Prostate gland (tissue), 2 donors: ENCODE measurements at regions not wholly inside any gene's neighbourhood (a gene's known extent, or its start where the extent isn't known, plus 50 kb on each side); places are given as distances from the start of the nearest gene placed in this dataset.

ENCODE experiments used
- DNase-seq: peaks from one replicate; pipeline ENCODE4 v3.0.0-alpha.2; 2019; ENCODE audit warnings: low spot score
- H3K27ac ChIP-seq, 2 donors: fragments of 200-600 bp; sonication (generic); 2 replicates each; pipeline ENCODE4 v1.5.1; 2017 to 2019
- H3K27me3 ChIP-seq: fragments of 200-600 bp; sonication (generic); replicated peaks from 2 replicates; pipeline ENCODE4 v1.5.1; 2019; ENCODE audit not compliant: insufficient read depth
- H3K36me3 ChIP-seq, 2 donors: fragments of 200-600 bp; sonication (generic); 1 replicate in 1 of 2; 2 replicates in 1 of 2; pipeline versions ENCODE4 v1.5.1 to v1.8.1; 2017 to 2019
- H3K4me1 ChIP-seq: fragments of 200-600 bp; sonication (generic); replicated peaks from 2 replicates; pipeline ENCODE4 v1.5.1; 2019
- H3K4me3 ChIP-seq, 2 donors: fragments of 200-600 bp; sonication (generic); 2 replicates each; pipeline ENCODE4 v1.5.1; 2017 to 2019
- H3K9me3 ChIP-seq: fragments of 200-600 bp; sonication (generic); 2 replicates; pipeline ENCODE4 v1.5.1; 2017
- POLR2A ChIP-seq: fragments of 450-650 bp; IDR thresholded peaks from one replicate; pipeline ENCODE4 v1.6.1; 2016; ENCODE audit warnings: antibody characterized with exemption, mild to moderate bottlenecking
- POLR2AphosphoS5 ChIP-seq: sonication (generic); formaldehyde crosslinking; IDR thresholded peaks from one replicate; pipeline ENCODE4 v1.6.1; 2017; ENCODE audit warnings: antibody characterized with exemption
- WGBS: methylation state at CpG from one replicate; pipeline ENCODE4 v1.1.5; 2018; 5-methylcytosine and 5-hydroxymethylcytosine counted together
- intact Hi-C: fragments of 100-400 bp; cut with DNase I; formaldehyde crosslinking; loops from one replicate; pipeline ENCODE4 v1.14.2; 2022
- TF ChIP-seq, protein P1 (sequence below), 4 experiments: fragments of 200-600 bp in 2 of 4; fragments of 450-650 bp in 2 of 4; sonication (generic) in 2 of 4; IDR thresholded peaks; 1 replicate in 3 of 4; 2 replicates in 1 of 4; pipeline ENCODE4 v1.5.1; 2016 to 2019; ENCODE audit warnings: antibody characterized with exemption in 4 of 4, mild to moderate bottlenecking in 2 of 4, moderate library complexity in 2 of 4

- no peak for TF ChIP-seq POLR2A
- TF ChIP-seq, protein P1, sequence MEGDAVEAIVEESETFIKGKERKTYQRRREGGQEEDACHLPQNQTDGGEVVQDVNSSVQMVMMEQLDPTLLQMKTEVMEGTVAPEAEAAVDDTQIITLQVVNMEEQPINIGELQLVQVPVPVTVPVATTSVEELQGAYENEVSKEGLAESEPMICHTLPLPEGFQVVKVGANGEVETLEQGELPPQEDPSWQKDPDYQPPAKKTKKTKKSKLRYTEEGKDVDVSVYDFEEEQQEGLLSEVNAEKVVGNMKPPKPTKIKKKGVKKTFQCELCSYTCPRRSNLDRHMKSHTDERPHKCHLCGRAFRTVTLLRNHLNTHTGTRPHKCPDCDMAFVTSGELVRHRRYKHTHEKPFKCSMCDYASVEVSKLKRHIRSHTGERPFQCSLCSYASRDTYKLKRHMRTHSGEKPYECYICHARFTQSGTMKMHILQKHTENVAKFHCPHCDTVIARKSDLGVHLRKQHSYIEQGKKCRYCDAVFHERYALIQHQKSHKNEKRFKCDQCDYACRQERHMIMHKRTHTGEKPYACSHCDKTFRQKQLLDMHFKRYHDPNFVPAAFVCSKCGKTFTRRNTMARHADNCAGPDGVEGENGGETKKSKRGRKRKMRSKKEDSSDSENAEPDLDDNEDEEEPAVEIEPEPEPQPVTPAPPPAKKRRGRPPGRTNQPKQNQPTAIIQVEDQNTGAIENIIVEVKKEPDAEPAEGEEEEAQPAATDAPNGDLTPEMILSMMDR (IDR thresholded peaks at IDR 0.05): no peak
- TF ChIP-seq POLR2AphosphoS5: no peak
- Histone ChIP-seq H3K9me3 (no peaks in the 10 kb centered on the region), H3K27ac (no peak overlapping the region), H3K27me3 (no peaks in the 10 kb centered on the region), H3K36me3 (no peaks in the 10 kb centered on the region), H3K4me1 (no peaks in the 10 kb centered on the region), H3K4me3 (no peak overlapping the region)
- intact Hi-C loops: no loop called here
- DNase-seq: no peak
These were observed 1284.1 kb upstream of the GYPC start for GRCh38 chr2:125371867-125372266.

GRCh38 chr2:125373293-125373692 is 1282.7 kb upstream of the GYPC start:
- no peaks in the 10 kb centered on the region for H3K9me3 ChIP-seq
- intact Hi-C loops: no loop called here

GRCh38 chr2:125386074-125386473 is 1269.9 kb upstream of the GYPC start:
- H3K27ac ChIP-seq: no peak overlapping the region
- intact Hi-C loops: no loop called here
- TF ChIP-seq POLR2AphosphoS5: no peak
- TF ChIP-seq POLR2A: no peak
- TF ChIP-seq, protein P1 (IDR thresholded peaks at IDR 0.05): no peak
- WGBS: 85% methylated on average over 7 of the region's 7 CpGs
- H3K4me1 ChIP-seq: no peaks in the 10 kb centered on the region
- DNase-seq: no peak
- no peaks in the 10 kb centered on the region for H3K27me3 ChIP-seq
- no peaks in the 10 kb centered on the region for H3K36me3 ChIP-seq
- H3K9me3 ChIP-seq: no peaks in the 10 kb centered on the region
- no peak overlapping the region for H3K4me3 ChIP-seq

More at GRCh38 chr2:125373293-125373692, 1282.7 kb upstream of the GYPC start:
- no peaks in the 10 kb centered on the region for H3K4me1 ChIP-seq
- TF ChIP-seq, protein P1 (IDR thresholded peaks at IDR 0.05): no peak
- no peak for TF ChIP-seq POLR2AphosphoS5
- TF ChIP-seq POLR2A: no peak
- whole genome bisulfite sequencing: 90% methylated on average over 1 of the region's 1 CpG
- H3K27ac ChIP-seq: no peak overlapping the region
- H3K4me3 ChIP-seq: no peak overlapping the region
- no peak for DNase-seq
- H3K36me3 ChIP-seq: no peaks in the 10 kb centered on the region
- H3K27me3 ChIP-seq: no peaks in the 10 kb centered on the region

DNA sequence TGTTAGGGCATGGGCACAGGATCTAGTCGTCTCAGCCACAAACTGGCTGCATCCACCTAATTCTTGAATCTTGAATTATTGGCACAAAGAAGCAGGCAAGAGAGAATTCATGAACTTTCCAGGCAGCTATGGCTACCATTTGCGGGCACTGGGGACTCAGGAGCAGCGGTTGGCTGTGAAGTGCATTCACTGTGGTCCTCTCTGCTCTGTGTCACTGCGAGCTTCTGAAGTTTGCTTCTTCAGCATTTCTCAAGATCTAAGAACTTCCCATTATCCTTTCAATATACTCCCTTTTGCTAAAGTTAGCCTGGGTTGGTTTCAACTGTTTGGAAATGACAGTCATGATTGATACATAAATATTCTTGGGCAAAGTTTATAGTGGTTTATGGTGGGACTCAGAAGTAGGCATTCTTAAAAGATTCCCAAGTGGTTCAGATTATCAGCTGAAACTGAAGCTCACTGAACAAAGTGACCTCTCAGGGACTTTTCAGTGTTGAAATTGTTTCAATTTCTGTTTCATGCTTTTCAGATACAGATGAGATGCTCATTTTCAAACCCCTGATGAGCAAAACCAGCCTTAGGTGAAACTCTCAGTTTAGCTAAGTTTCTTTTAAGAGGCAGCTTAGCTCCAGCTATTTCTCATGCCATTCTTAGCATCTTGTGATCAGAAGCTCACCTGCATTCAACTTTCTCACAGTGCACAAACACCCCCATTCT is 1258.3 kb upstream of the GYPC start:
- 89% methylated on average over 4 of the region's 4 CpGs for WGBS
- no peak overlapping the region for H3K27ac ChIP-seq
- H3K9me3 ChIP-seq: no peaks in the 10 kb centered on the region
- H3K4me1 ChIP-seq: no peaks in the 10 kb centered on the region
- H3K27me3 ChIP-seq: no peaks in the 10 kb centered on the region
- intact Hi-C loops: no loop called here
- no peaks in the 10 kb centered on the region for H3K36me3 ChIP-seq
- no peak for TF ChIP-seq POLR2A
- TF ChIP-seq, protein P1 (IDR thresholded peaks at IDR 0.05): no peak
- no peak for TF ChIP-seq POLR2AphosphoS5
- H3K4me3 ChIP-seq: no peak overlapping the region
- DNase-seq: no peak

- Histone ChIP-seq H3K4me1 (no peaks in the 10 kb centered on the region), H3K9me3 (no peaks in the 10 kb centered on the region), H3K27me3 (no peaks in the 10 kb centered on the region), H3K4me3 (no peak overlapping the region), H3K36me3 (no peaks in the 10 kb centered on the region), H3K27ac (no peak overlapping the region)
- WGBS: 25% methylated on average over 7 of the region's 7 CpGs
- TF ChIP-seq POLR2AphosphoS5 (no peak), POLR2A (no peak)
- TF ChIP-seq, protein P1 (IDR thresholded peaks at IDR 0.05): no peak
- intact Hi-C loops: no loop called here
- no peak for DNase-seq
These were observed 1257.0 kb upstream of the GYPC start for GRCh38 chr2:125398738-125399524.
